HepG2 (cell line): ENCODE measurements at regions not wholly inside any gene's neighbourhood (a gene's known extent, or its start where the extent isn't known, plus 50 kb on each side); places are given as distances from the start of the nearest gene placed in this dataset.

Source experiments
- ATAC-seq: fragments of 200-7000 bp; cut with Tn5 transposase; 3 replicates; pipeline ENCODE4 v1.9.1; 2020; ENCODE audit warnings: mild to moderate bottlenecking, moderate library complexity
- BruUV-seq: library from RNA; stranded (reverse); fragments of 400-500 nt; replicated peaks from 2 replicates; lab custom pipeline; 2021; lab: Mats Ljungman, UMichigan
- CTCF ChIA-PET: fragments of 300-600 bp; formaldehyde crosslinking; extraction: SDS; loops from one replicate; lab custom pipeline; 2021; ENCODE audit warnings: low total read pairs, inconsistent platforms, low intra/inter-chr PET ratio; lab: Yijun Ruan, JAX
- POLR2A ChIA-PET: fragments of 350-600 bp; sonication (Branson Sonifier 250); formaldehyde crosslinking; loops from one replicate; lab custom pipeline; 2020; ENCODE audit warnings: antibody characterized with exemption, inconsistent platforms; lab: Yijun Ruan, JAX
- DNase-seq: peaks from one replicate; pipeline ENCODE4 v3.0.0-alpha.2; 2015; ENCODE audit warnings: low spot score
- FAIRE-seq: peaks from 3 replicates; lab custom pipeline; 2011; peaks lifted over from hg19 to GRCh38; lab: Jason Lieb, UNC
- H2AFZ ChIP-seq: one replicate; pipeline ENCODE4 v1.6.1; 2011; ENCODE audit warnings: low read length, inconsistent platforms
- H3K27ac ChIP-seq: fragments of 300-600 bp; 3 replicates; pipeline ENCODE4 v1.8.0; 2011; ENCODE audit warnings: mixed run types, mild to moderate bottlenecking, mixed read lengths, low read length, inconsistent platforms; ENCODE audit not compliant: insufficient read depth; ENCODE audit errors: extremely low read length
- H3K27me3 ChIP-seq, 2 experiments: fragments of 200-600 bp in 1 of 2; 2 replicates in 1 of 2; 3 replicates in 1 of 2; pipeline versions ENCODE4 v1.6.0 to v1.8.0; 2011; ENCODE audit warnings: low read length in 2 of 2, mild to moderate bottlenecking in 2 of 2, moderate library complexity in 2 of 2, inconsistent platforms in 1 of 2; ENCODE audit not compliant: insufficient read depth in 2 of 2, control insufficient read depth in 1 of 2
- H3K36me3 ChIP-seq, 2 experiments: fragments of 200-600 bp in 1 of 2; replicated peaks in 1 of 2; 2 replicates in 1 of 2; 3 replicates in 1 of 2; pipeline versions ENCODE4 v1.5.1 to v1.8.0; 2011; ENCODE audit warnings: low read length in 2 of 2, inconsistent platforms in 1 of 2; ENCODE audit not compliant: insufficient read depth in 2 of 2, control insufficient read depth in 1 of 2
- H3K4me1 ChIP-seq: 2 replicates; pipeline ENCODE4 v1.5.1; 2012; ENCODE audit warnings: low read length, inconsistent platforms; ENCODE audit not compliant: insufficient read depth
- H3K4me2 ChIP-seq: 2 replicates; pipeline ENCODE4 v1.6.0; 2011; ENCODE audit warnings: low read depth, low read length, inconsistent platforms
- H3K4me3 ChIP-seq, 3 experiments: fragments of 200-600 bp in 1 of 3; sonication (generic), shearing (Covaris generic) in 1 of 3; replicated peaks in 1 of 3; 2 replicates each; pipeline ENCODE4 v1.5.1; 2011 to 2016; ENCODE audit warnings: low read length in 3 of 3, inconsistent platforms in 2 of 3, low read depth in 2 of 3, mild to moderate bottlenecking in 2 of 3, control low read depth in 1 of 3, mixed read lengths in 1 of 3; ENCODE audit not compliant: insufficient read depth in 1 of 3
- H3K79me2 ChIP-seq: one replicate; pipeline ENCODE4 v1.6.1; 2011; ENCODE audit warnings: low read length, inconsistent platforms; ENCODE audit not compliant: insufficient read depth
- H3K9ac ChIP-seq: 2 replicates; pipeline ENCODE4 v1.6.0; 2011; ENCODE audit warnings: mild to moderate bottlenecking, low read depth, low read length, inconsistent platforms; ENCODE audit not compliant: insufficient read depth
- H3K9me3 ChIP-seq: 2 replicates; pipeline ENCODE4 v1.5.1; 2012; ENCODE audit warnings: mild to moderate bottlenecking, low read length
- H4K20me1 ChIP-seq: 2 replicates; pipeline ENCODE4 v1.6.0; 2011; ENCODE audit warnings: inconsistent platforms, mild to moderate bottlenecking, low read length, moderate library complexity; ENCODE audit not compliant: insufficient read depth
- EED ChIP-seq: sonication (generic); formaldehyde crosslinking; IDR thresholded peaks from 2 replicates; pipeline ENCODE4 v1.5.0; 2020; ENCODE audit warnings: mild to moderate bottlenecking, missing genetic modification reagents
- GLI4 ChIP-seq: sonication (generic); formaldehyde crosslinking; IDR thresholded peaks from 2 replicates; pipeline ENCODE4 v1.5.1; 2020; ENCODE audit warnings: missing genetic modification reagents, mild to moderate bottlenecking, moderate library complexity, borderline replicate concordance
- THAP11 ChIP-seq: IDR thresholded peaks from 2 replicates; pipeline ENCODE4 v1.6.1; 2016; ENCODE audit warnings: missing biosample characterization, missing genetic modification reagents
- ZNF235 ChIP-seq: sonication (generic); formaldehyde crosslinking; IDR thresholded peaks from 2 replicates; pipeline ENCODE4 v1.8.1; 2023; ENCODE audit warnings: mild to moderate bottlenecking, missing genetic modification reagents, borderline replicate concordance
- ZNF766 ChIP-seq: sonication (generic); formaldehyde crosslinking; IDR thresholded peaks from 2 replicates; pipeline ENCODE4 v1.5.0; 2020; ENCODE audit warnings: missing genetic modification reagents, borderline replicate concordance
- WGBS: methylation state at CpG from one replicate; pipeline ENCODE4 v1.1.6; 2017; ENCODE audit warnings: low lambda C conversion rate; 5-methylcytosine and 5-hydroxymethylcytosine counted together
- in situ Hi-C: cut with HindIII; loops from 2 replicates; pipeline ENCODE4 v1.10.0; 2017; ENCODE audit warnings: low pct_unique_long_range_greater_than_20kb; ENCODE audit not compliant: extremely low pct_ligation_motif_present
- intact Hi-C: fragments of 100-400 bp; cut with micrococcal nuclease; formaldehyde crosslinking; loops from one replicate; pipeline ENCODE4 v1.10.0; 2022; ENCODE audit not compliant: unreplicated experiment
- TF ChIP-seq, protein P1 (sequence below): sonication (generic); formaldehyde crosslinking; IDR thresholded peaks from 2 replicates; pipeline ENCODE4 v1.4.0; 2020; ENCODE audit warnings: low read depth, mild to moderate bottlenecking, missing genetic modification reagents
- TF ChIP-seq, protein P2 (sequence below): sonication (generic); formaldehyde crosslinking; IDR thresholded peaks from 2 replicates; pipeline ENCODE4 v1.4.0; 2020; ENCODE audit warnings: mild to moderate bottlenecking, missing genetic modification reagents
- TF ChIP-seq, protein P3 (sequence below): sonication (generic); formaldehyde crosslinking; IDR thresholded peaks from 2 replicates; pipeline ENCODE4 v1.8.0; 2022; ENCODE audit warnings: missing genetic modification reagents, mild to moderate bottlenecking, borderline replicate concordance
- TF ChIP-seq, protein P4 (sequence below): sonication (generic); formaldehyde crosslinking; conservative IDR thresholded peaks from 2 replicates; pipeline ENCODE4 v1.8.0; 2022; ENCODE audit warnings: missing genetic modification reagents
- TF ChIP-seq, protein P5 (sequence below): sonication (generic); formaldehyde crosslinking; IDR thresholded peaks from 2 replicates; pipeline ENCODE4 v1.4.0; 2020; ENCODE audit warnings: missing genetic modification reagents
- TF ChIP-seq, protein P6 (sequence below): sonication (generic); formaldehyde crosslinking; IDR thresholded peaks from 2 replicates; pipeline ENCODE4 v1.4.0; 2020; ENCODE audit warnings: missing genetic modification reagents, borderline replicate concordance
- TF ChIP-seq, protein P7 (sequence below): sonication (generic); formaldehyde crosslinking; IDR thresholded peaks from 2 replicates; pipeline ENCODE4 v1.8.1; 2023; ENCODE audit warnings: missing genetic modification reagents, inconsistent platforms, borderline replicate concordance

DNA sequence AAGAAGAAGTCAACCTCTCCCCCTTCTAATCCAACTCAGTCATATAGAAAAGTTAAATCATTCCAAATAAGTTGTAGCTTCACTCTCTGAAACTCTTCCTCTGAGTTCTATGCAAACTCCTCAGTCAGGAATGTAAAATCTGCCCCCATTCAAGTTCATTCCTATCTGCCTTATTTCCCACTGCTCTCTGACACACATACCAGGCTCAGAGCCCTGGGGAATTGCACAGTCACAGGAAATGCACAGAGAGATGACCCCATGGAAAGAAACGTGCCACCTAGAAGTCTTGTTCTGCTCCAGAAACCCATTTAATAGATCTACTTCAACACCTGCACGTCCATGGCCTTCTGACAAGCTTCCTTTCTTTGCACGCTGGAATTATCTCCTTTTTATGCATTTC lies 236.0 kb upstream of the VCX3A start:
- BruUV-seq = no TSS peak
- Histone ChIP-seq H3K4me2 (no peak overlapping the region), H3K36me3 (no peaks in the 10 kb centered on the region), H3K27ac (no peak overlapping the region), H4K20me1 (no peaks in the 10 kb centered on the region), H3K79me2 (no peaks in the 10 kb centered on the region), H3K27me3 (no peaks in the 10 kb centered on the region), H3K4me3 (no peak overlapping the region), H3K9ac (no peak overlapping the region), H3K9me3 (no peaks in the 10 kb centered on the region), H3K4me1 (no peaks in the 10 kb centered on the region), H2AFZ (no peak overlapping the region)
- WGBS = 4% methylated on average over 3 of the region's 3 CpGs
- no peak for DNase-seq
- no peak for ATAC-seq
- CTCF ChIA-PET = no interaction called here
- in situ Hi-C loops (no loop called here), intact Hi-C loops (no loop called here)
- no peak for FAIRE-seq
- POLR2A ChIA-PET = no interaction called here
- TF ChIP-seq ZNF766 = no peak
- TF ChIP-seq, protein P1, sequence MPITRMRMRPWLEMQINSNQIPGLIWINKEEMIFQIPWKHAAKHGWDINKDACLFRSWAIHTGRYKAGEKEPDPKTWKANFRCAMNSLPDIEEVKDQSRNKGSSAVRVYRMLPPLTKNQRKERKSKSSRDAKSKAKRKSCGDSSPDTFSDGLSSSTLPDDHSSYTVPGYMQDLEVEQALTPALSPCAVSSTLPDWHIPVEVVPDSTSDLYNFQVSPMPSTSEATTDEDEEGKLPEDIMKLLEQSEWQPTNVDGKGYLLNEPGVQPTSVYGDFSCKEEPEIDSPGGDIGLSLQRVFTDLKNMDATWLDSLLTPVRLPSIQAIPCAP (CRISPR knock-in tag) = no peak
- TF ChIP-seq, protein P2, sequence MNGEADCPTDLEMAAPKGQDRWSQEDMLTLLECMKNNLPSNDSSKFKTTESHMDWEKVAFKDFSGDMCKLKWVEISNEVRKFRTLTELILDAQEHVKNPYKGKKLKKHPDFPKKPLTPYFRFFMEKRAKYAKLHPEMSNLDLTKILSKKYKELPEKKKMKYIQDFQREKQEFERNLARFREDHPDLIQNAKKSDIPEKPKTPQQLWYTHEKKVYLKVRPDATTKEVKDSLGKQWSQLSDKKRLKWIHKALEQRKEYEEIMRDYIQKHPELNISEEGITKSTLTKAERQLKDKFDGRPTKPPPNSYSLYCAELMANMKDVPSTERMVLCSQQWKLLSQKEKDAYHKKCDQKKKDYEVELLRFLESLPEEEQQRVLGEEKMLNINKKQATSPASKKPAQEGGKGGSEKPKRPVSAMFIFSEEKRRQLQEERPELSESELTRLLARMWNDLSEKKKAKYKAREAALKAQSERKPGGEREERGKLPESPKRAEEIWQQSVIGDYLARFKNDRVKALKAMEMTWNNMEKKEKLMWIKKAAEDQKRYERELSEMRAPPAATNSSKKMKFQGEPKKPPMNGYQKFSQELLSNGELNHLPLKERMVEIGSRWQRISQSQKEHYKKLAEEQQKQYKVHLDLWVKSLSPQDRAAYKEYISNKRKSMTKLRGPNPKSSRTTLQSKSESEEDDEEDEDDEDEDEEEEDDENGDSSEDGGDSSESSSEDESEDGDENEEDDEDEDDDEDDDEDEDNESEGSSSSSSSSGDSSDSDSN = no peak
- no peak for TF ChIP-seq EED (CRISPR knock-in tag)
- TF ChIP-seq, protein P3, sequence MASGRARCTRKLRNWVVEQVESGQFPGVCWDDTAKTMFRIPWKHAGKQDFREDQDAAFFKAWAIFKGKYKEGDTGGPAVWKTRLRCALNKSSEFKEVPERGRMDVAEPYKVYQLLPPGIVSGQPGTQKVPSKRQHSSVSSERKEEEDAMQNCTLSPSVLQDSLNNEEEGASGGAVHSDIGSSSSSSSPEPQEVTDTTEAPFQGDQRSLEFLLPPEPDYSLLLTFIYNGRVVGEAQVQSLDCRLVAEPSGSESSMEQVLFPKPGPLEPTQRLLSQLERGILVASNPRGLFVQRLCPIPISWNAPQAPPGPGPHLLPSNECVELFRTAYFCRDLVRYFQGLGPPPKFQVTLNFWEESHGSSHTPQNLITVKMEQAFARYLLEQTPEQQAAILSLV (CRISPR knock-in tag) = no peak
- TF ChIP-seq, protein P4, sequence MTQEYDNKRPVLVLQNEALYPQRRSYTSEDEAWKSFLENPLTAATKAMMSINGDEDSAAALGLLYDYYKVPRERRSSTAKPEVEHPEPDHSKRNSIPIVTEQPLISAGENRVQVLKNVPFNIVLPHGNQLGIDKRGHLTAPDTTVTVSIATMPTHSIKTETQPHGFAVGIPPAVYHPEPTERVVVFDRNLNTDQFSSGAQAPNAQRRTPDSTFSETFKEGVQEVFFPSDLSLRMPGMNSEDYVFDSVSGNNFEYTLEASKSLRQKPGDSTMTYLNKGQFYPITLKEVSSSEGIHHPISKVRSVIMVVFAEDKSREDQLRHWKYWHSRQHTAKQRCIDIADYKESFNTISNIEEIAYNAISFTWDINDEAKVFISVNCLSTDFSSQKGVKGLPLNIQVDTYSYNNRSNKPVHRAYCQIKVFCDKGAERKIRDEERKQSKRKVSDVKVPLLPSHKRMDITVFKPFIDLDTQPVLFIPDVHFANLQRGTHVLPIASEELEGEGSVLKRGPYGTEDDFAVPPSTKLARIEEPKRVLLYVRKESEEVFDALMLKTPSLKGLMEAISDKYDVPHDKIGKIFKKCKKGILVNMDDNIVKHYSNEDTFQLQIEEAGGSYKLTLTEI (CRISPR knock-in tag) = no peak
- TF ChIP-seq THAP11 (CRISPR knock-in tag) = no peak
- TF ChIP-seq, protein P5, sequence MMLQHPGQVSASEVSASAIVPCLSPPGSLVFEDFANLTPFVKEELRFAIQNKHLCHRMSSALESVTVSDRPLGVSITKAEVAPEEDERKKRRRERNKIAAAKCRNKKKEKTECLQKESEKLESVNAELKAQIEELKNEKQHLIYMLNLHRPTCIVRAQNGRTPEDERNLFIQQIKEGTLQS (CRISPR knock-in tag) = no peak
- TF ChIP-seq, protein P6, sequence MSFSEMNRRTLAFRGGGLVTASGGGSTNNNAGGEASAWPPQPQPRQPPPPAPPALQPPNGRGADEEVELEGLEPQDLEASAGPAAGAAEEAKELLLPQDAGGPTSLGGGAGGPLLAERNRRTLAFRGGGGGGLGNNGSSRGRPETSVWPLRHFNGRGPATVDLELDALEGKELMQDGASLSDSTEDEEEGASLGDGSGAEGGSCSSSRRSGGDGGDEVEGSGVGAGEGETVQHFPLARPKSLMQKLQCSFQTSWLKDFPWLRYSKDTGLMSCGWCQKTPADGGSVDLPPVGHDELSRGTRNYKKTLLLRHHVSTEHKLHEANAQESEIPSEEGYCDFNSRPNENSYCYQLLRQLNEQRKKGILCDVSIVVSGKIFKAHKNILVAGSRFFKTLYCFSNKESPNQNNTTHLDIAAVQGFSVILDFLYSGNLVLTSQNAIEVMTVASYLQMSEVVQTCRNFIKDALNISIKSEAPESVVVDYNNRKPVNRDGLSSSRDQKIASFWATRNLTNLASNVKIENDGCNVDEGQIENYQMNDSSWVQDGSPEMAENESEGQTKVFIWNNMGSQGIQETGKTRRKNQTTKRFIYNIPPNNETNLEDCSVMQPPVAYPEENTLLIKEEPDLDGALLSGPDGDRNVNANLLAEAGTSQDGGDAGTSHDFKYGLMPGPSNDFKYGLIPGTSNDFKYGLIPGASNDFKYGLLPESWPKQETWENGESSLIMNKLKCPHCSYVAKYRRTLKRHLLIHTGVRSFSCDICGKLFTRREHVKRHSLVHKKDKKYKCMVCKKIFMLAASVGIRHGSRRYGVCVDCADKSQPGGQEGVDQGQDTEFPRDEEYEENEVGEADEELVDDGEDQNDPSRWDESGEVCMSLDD (CRISPR knock-in tag) = no peak
- TF ChIP-seq GLI4 = no peak
- no peak for TF ChIP-seq ZNF235 (CRISPR knock-in tag)
- TF ChIP-seq, protein P7, sequence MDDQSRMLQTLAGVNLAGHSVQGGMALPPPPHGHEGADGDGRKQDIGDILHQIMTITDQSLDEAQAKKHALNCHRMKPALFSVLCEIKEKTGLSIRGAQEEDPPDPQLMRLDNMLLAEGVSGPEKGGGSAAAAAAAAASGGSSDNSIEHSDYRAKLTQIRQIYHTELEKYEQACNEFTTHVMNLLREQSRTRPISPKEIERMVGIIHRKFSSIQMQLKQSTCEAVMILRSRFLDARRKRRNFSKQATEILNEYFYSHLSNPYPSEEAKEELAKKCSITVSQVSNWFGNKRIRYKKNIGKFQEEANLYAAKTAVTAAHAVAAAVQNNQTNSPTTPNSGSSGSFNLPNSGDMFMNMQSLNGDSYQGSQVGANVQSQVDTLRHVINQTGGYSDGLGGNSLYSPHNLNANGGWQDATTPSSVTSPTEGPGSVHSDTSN (CRISPR knock-in tag) = no peak
